ENCODE measurements at regions not wholly inside any gene's neighbourhood (a gene's known extent, or its start where the extent isn't known, plus 50 kb on each side); places are given as distances from the start of the nearest gene placed in this dataset.

DNA sequence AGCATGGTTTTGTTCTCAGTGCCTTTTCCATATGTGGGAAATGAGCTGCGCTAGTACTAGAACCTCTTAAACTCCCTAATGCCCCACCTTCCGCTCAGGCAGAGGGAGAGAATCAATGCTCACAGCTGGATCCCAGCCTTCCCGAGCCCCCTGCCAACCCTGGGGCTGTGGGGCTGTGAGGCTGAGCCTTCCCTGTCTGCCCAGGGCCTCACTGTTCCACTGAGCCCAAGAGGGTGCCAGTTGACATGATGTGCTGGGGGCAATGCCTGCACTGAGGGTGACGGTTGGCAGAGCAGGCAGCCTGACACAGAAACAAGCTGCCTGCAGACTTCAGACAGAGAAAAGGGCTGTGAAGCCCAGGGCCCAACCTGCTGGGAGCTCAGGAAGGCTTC is 602.4 kb upstream of the RAB6C start:
- Histone ChIP-seq H3K4me3 (ENCODE audit: low read depth, low read length) (no peak overlapping the region), H3K27me3 (replicated peaks; ENCODE audit: control insufficient read depth, insufficient read depth, low read length) (peaks cover 3% of the 10 kb centered on the region; the same call in 1 of the 2 replicates), H3K4me1 (no peaks in the 10 kb centered on the region), H3K36me3 (ENCODE audit: control insufficient read depth, insufficient read depth, low read length) (no peaks in the 10 kb centered on the region), H3K9me3 (no peaks in the 10 kb centered on the region)
- BruUV-seq (replicated peaks) = no TSS peak
- CTCF ChIA-PET = interaction anchor here (0.5 kb wide), 1 partner anchor 455 kb away, joined by 3 read pairs; no protein-coding TSS in a partner anchor
- POLR2A ChIA-PET = no interaction called here
- no peak for DNase-seq
- Mint-ChIP-seq H3K27me3 (ENCODE audit: insufficient read depth, unreplicated experiment) (peaks cover 6% of the 10 kb centered on the region), H3K4me3 (ENCODE audit: unreplicated experiment) (no peak overlapping the region), H3K36me3 (ENCODE audit: insufficient read depth, unreplicated experiment) (no peaks in the 10 kb centered on the region), H3K9me3 (ENCODE audit: unreplicated experiment) (peaks cover 10% of the 10 kb centered on the region), H3K27ac (ENCODE audit: unreplicated experiment) (no peak overlapping the region), H3K4me1 (ENCODE audit: low read depth, unreplicated experiment) (no peaks in the 10 kb centered on the region)
- intact Hi-C loops (cut with micrococcal nuclease; ENCODE audit: unreplicated experiment) = no loop called here
- no peak for TF ChIP-seq CTCF (IDR thresholded peaks at IDR 0.05; ENCODE audit: insufficient read depth in 1 of 2, low read depth in 1 of 2, low read length in 1 of 2, severe bottlenecking in 1 of 2, unreplicated experiment in 1 of 2)

DNA sequence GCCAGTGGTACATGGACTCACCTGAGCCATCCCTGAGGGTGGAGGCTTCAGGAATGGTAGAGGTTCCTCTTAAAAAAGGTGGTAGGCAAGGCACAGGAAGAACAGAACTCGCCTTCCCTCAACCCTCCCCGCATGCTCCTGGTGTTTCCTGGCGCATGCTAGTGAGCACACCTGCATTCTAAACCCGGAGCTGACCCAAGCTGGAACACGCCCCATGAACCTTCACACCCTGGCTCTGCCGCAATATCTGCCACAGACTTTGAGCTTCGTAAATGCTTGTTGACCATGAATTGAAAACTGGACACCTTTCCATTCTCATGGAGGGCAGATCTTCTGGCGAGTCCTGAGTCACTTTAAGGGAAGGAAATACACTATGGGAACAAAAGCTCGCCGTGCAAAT is 601.3 kb upstream of the RAB6C start:
- POLR2A ChIA-PET = no interaction called here
- no peak for DNase-seq
- H3K27me3 Mint-ChIP-seq (ENCODE audit: insufficient read depth, unreplicated experiment) = peaks cover 6% of the 10 kb centered on the region
- BruUV-seq (replicated peaks) = no TSS peak
- no peaks in the 10 kb centered on the region for H3K36me3 Mint-ChIP-seq (ENCODE audit: insufficient read depth, unreplicated experiment)
- no peaks in the 10 kb centered on the region for H3K4me1 ChIP-seq
- H3K9me3 Mint-ChIP-seq (ENCODE audit: unreplicated experiment) = peaks cover 10% of the 10 kb centered on the region
- H3K27ac Mint-ChIP-seq (ENCODE audit: unreplicated experiment) = no peak overlapping the region
- no peak for TF ChIP-seq CTCF (IDR thresholded peaks at IDR 0.05; ENCODE audit: insufficient read depth in 1 of 2, low read depth in 1 of 2, low read length in 1 of 2, severe bottlenecking in 1 of 2, unreplicated experiment in 1 of 2)
- H3K27me3 ChIP-seq (replicated peaks; ENCODE audit: control insufficient read depth, insufficient read depth, low read length) = peaks cover 3% of the 10 kb centered on the region; the same call in 1 of the 2 replicates
- CTCF ChIA-PET = no interaction called here
- no peaks in the 10 kb centered on the region for H3K9me3 ChIP-seq
- no peak overlapping the region for H3K4me3 ChIP-seq (ENCODE audit: low read depth, low read length)
- intact Hi-C loops (cut with micrococcal nuclease; ENCODE audit: unreplicated experiment) = no loop called here
- no peaks in the 10 kb centered on the region for H3K36me3 ChIP-seq (ENCODE audit: control insufficient read depth, insufficient read depth, low read length)
- H3K4me3 Mint-ChIP-seq (ENCODE audit: unreplicated experiment) = no peak overlapping the region
- H3K4me1 Mint-ChIP-seq (ENCODE audit: low read depth, unreplicated experiment) = no peaks in the 10 kb centered on the region

DNA sequence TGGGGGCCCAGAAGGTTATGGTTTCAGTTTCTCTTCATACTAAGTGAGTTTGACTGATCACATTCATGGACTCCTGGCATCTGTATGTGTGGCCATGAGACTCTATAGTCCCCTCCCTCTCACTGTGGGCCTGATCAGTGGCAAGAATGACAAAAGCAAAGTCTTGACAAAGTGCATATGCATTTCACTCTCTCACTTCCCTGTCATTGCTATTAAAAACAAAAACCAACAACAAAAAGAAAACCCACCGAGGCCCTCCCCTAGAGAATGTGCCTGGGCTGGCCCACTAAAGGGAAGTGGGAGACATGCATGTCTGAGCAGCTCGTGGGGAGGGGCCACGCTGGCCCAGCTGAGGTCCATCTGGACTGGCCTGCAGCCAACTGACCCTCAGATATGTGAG is 600.1 kb upstream of the RAB6C start:
- CTCF ChIA-PET = no interaction called here
- intact Hi-C loops (cut with micrococcal nuclease; ENCODE audit: unreplicated experiment) = no loop called here

More for the DNA sequence above, 600.1 kb upstream of the RAB6C start:
- H3K27me3 ChIP-seq (replicated peaks; ENCODE audit: control insufficient read depth, insufficient read depth, low read length) = peaks cover 3% of the 10 kb centered on the region; the same call in 1 of the 2 replicates
- DNase-seq = no peak
- no TSS peak for BruUV-seq (replicated peaks)
- no peaks in the 10 kb centered on the region for H3K9me3 ChIP-seq
- TF ChIP-seq CTCF (IDR thresholded peaks at IDR 0.05; ENCODE audit: insufficient read depth in 1 of 2, low read depth in 1 of 2, low read length in 1 of 2, severe bottlenecking in 1 of 2, unreplicated experiment in 1 of 2) = no peak
- Mint-ChIP-seq H3K4me3 (ENCODE audit: unreplicated experiment) (no peak overlapping the region), H3K27me3 (ENCODE audit: insufficient read depth, unreplicated experiment) (peaks cover 5% of the 10 kb centered on the region), H3K36me3 (ENCODE audit: insufficient read depth, unreplicated experiment) (no peaks in the 10 kb centered on the region), H3K9me3 (ENCODE audit: unreplicated experiment) (peaks cover 10% of the 10 kb centered on the region), H3K4me1 (ENCODE audit: low read depth, unreplicated experiment) (no peaks in the 10 kb centered on the region), H3K27ac (ENCODE audit: unreplicated experiment) (no peak overlapping the region)
- H3K4me1 ChIP-seq = no peaks in the 10 kb centered on the region
- no peak overlapping the region for H3K4me3 ChIP-seq (ENCODE audit: low read depth, low read length)
- POLR2A ChIA-PET = no interaction called here
- H3K36me3 ChIP-seq (ENCODE audit: control insufficient read depth, insufficient read depth, low read length) = no peaks in the 10 kb centered on the region

All from Caco-2 (cell line).